Cardiac muscle cell (in vitro differentiated cells and primary cell): ENCODE measurements at regions not wholly inside any gene's neighbourhood (a gene's known extent, or its start where the extent isn't known, plus 50 kb on each side); places are given as distances from the start of the nearest gene placed in this dataset.

Experiments used
- DNase-seq, 2 donors: peaks; one replicate each; pipeline versions ENCODE4 v3.0.0 to v3.0.0-alpha.2; 2010 to 2017; ENCODE audit warnings: low read depth in 1 of 2, low spot score in 1 of 2
- H3K27ac ChIP-seq: fragments of 200-600 bp; sonication (generic); 2 replicates; pipeline ENCODE4 v1.5.1; 2016
- H3K27me3 ChIP-seq: fragments of 200-600 bp; sonication (generic); 2 replicates; pipeline ENCODE4 v1.6.0; 2016; ENCODE audit warnings: control low read depth
- H3K36me3 ChIP-seq: fragments of 200-600 bp; sonication (generic); 2 replicates; pipeline ENCODE4 v1.5.1; 2016; ENCODE audit warnings: control low read depth
- H3K4me1 ChIP-seq: fragments of 200-600 bp; sonication (generic); 2 replicates; pipeline ENCODE4 v1.8.1; 2017; ENCODE audit warnings: low read depth, mild to moderate bottlenecking, mixed run types
- H3K4me3 ChIP-seq: fragments of 200-600 bp; sonication (generic); 2 replicates; pipeline ENCODE4 v1.5.1; 2016; ENCODE audit warnings: mild to moderate bottlenecking
- H3K9me3 ChIP-seq: fragments of 200-600 bp; sonication (generic); 2 replicates; pipeline ENCODE4 v1.5.1; 2017; ENCODE audit warnings: low read depth, mild to moderate bottlenecking, control low read depth
- CTCF ChIP-seq: IDR thresholded peaks from 2 replicates; pipeline ENCODE4 v1.5.1; 2012; ENCODE audit warnings: low read depth, mild to moderate bottlenecking, low read length

GRCh38 chr7:22885797-22886261 is 63.2 kb upstream of the TOMM7 start:
- H3K4me3 ChIP-seq, result no peak overlapping the region
- H3K27me3 ChIP-seq, result no peaks in the 10 kb centered on the region
- no peaks in the 10 kb centered on the region for H3K4me1 ChIP-seq
- no peaks in the 10 kb centered on the region for H3K36me3 ChIP-seq
- no peaks in the 10 kb centered on the region for H3K9me3 ChIP-seq
- no peak overlapping the region for H3K27ac ChIP-seq
- no peak for DNase-seq
- no peak for TF ChIP-seq CTCF

- TF ChIP-seq CTCF, result no peak
- Histone ChIP-seq H3K27me3 (no peaks in the 10 kb centered on the region), H3K4me1 (no peaks in the 10 kb centered on the region), H3K27ac (no peak overlapping the region), H3K36me3 (no peaks in the 10 kb centered on the region), H3K4me3 (no peak overlapping the region), H3K9me3 (no peaks in the 10 kb centered on the region)
- DNase-seq, result no peak
Measured at GRCh38 chr7:22884911-22885788, 62.5 kb upstream of the TOMM7 start.

GRCh38 chr7:22882106-22882505 is 59.5 kb upstream of the TOMM7 start:
- Histone ChIP-seq H3K27ac (no peak overlapping the region), H3K4me3 (no peak overlapping the region), H3K27me3 (no peaks in the 10 kb centered on the region), H3K9me3 (no peaks in the 10 kb centered on the region), H3K4me1 (no peaks in the 10 kb centered on the region), H3K36me3 (no peaks in the 10 kb centered on the region)
- DNase-seq, result no peak
- no peak for TF ChIP-seq CTCF

GRCh38 chr7:22879709-22880306 is 57.2 kb upstream of the TOMM7 start:
- no peak overlapping the region for H3K27ac ChIP-seq
- no peak for TF ChIP-seq CTCF
- H3K27me3 ChIP-seq, result no peaks in the 10 kb centered on the region
- no peaks in the 10 kb centered on the region for H3K9me3 ChIP-seq
- H3K36me3 ChIP-seq, result no peaks in the 10 kb centered on the region
- H3K4me1 ChIP-seq, result no peaks in the 10 kb centered on the region
- no peak overlapping the region for H3K4me3 ChIP-seq
- DNase-seq, result peak in 1 of 2 donors; percentile 23

- Histone ChIP-seq H3K4me3 (no peak overlapping the region), H3K27me3 (no peaks in the 10 kb centered on the region), H3K4me1 (no peaks in the 10 kb centered on the region), H3K27ac (no peak overlapping the region), H3K36me3 (no peaks in the 10 kb centered on the region), H3K9me3 (no peaks in the 10 kb centered on the region)
- TF ChIP-seq CTCF, result no peak
- DNase-seq, result no peak
Measured at GRCh38 chr7:22879280-22879679, 56.6 kb upstream of the TOMM7 start.
